Activated CD4-positive, alpha-beta T cell treated with anti-CD3 and anti-CD28 coated beads, Interleukin-10, Interleukin-2, amounts not matched to agents 100 ng/mL and 50 ng/mL, durations not matched to agents 16 hours and 8 hours (primary cell): ENCODE measurements at regions not wholly inside any gene's neighbourhood (a gene's known extent, or its start where the extent isn't known, plus 50 kb on each side); places are given as distances from the start of the nearest gene placed in this dataset.
"Not testable (repeated sequence)": the region's sequence is repeated elsewhere in the genome, so short reads cannot be mapped to it uniquely, and the experiment has no call there.

Source experiments
- DNase-seq: peaks from one replicate; pipeline ENCODE4 v3.0.0-alpha.2; 2020

GRCh38 chr7:109835577-109835976, 1255.3 kb upstream of the LRRN3 start:
- DNase-seq: no peak

- no peak for DNase-seq
Observed at GRCh38 chr7:109836016-109836415, 1254.9 kb upstream of the LRRN3 start.

GRCh38 chr7:109842386-109842785, 1248.5 kb upstream of the LRRN3 start:
- DNase-seq: no peak

- no peak for DNase-seq
Observed at GRCh38 chr7:109844362-109844761, 1246.6 kb upstream of the LRRN3 start.

- DNase-seq: no peak
Observed at GRCh38 chr7:109864230-109864629, 1226.7 kb upstream of the LRRN3 start.

GRCh38 chr7:109868215-109868860, 1222.6 kb upstream of the LRRN3 start:
- no peak for DNase-seq

GRCh38 chr7:109873296-109873695, 1217.6 kb upstream of the LRRN3 start:
- DNase-seq: no peak

- no peak for DNase-seq
Observed at GRCh38 chr7:109879287-109879828, 1211.6 kb upstream of the LRRN3 start.

- no peak for DNase-seq
Observed at GRCh38 chr7:109890622-109891021, 1200.3 kb upstream of the LRRN3 start.

- no peak for DNase-seq
Observed at GRCh38 chr7:109893231-109893630, 1197.7 kb upstream of the LRRN3 start.

- DNase-seq: no peak
Observed at GRCh38 chr7:109895536-109895935, 1195.4 kb upstream of the LRRN3 start.

GRCh38 chr7:109901926-109902325, 1189.0 kb upstream of the LRRN3 start:
- no peak for DNase-seq

- DNase-seq: not testable (repeated sequence)
Observed at GRCh38 chr7:109905368-109906065, 1185.4 kb upstream of the LRRN3 start.

GRCh38 chr7:109915670-109916069, 1175.3 kb upstream of the LRRN3 start:
- no peak for DNase-seq

GRCh38 chr7:109926738-109927137, 1164.2 kb upstream of the LRRN3 start:
- no peak for DNase-seq

GRCh38 chr7:109930049-109930448, 1160.9 kb upstream of the LRRN3 start:
- no peak for DNase-seq

- no peak for DNase-seq
Observed at GRCh38 chr7:109939207-109939606, 1151.7 kb upstream of the LRRN3 start.

- no peak for DNase-seq
Observed at GRCh38 chr7:109945820-109946518, 1145.0 kb upstream of the LRRN3 start.

- DNase-seq: no peak
Observed at GRCh38 chr7:109950256-109950655, 1140.7 kb upstream of the LRRN3 start.

- no peak for DNase-seq
Observed at GRCh38 chr7:109950821-109951564, 1139.9 kb upstream of the LRRN3 start.

GRCh38 chr7:109951565-109951928, 1139.4 kb upstream of the LRRN3 start:
- DNase-seq: no peak

- no peak for DNase-seq
Observed at GRCh38 chr7:109955986-109956385, 1134.9 kb upstream of the LRRN3 start.

GRCh38 chr7:109956916-109957315, 1134.0 kb upstream of the LRRN3 start:
- DNase-seq: no peak
